ENCODE measurements at regions not wholly inside any gene's neighbourhood (a gene's known extent, or its start where the extent isn't known, plus 50 kb on each side); places are given as distances from the start of the nearest gene placed in this dataset.

GRCh38 chr20:50351541-50351940 is 158.6 kb upstream of the PTPN1 start:
- Histone ChIP-seq H3K9me3 (ENCODE audit: low read length) (no peaks in the 10 kb centered on the region), H3K4me2 (ENCODE audit: low read length) (no peak overlapping the region), H3K4me1 (ENCODE audit: insufficient read depth, low read length, severe bottlenecking) (no peaks in the 10 kb centered on the region), H3K27me3 (ENCODE audit: insufficient read depth, low read length) (peaks cover 23% of the 10 kb centered on the region), H3K27ac (ENCODE audit: low read depth, low read length, poor library complexity, severe bottlenecking) (no peak overlapping the region), H3K9ac (ENCODE audit: low read length) (no peak overlapping the region), H3K36me3 (ENCODE audit: insufficient read depth, low read length) (no peaks in the 10 kb centered on the region), H4K20me1 (ENCODE audit: insufficient read depth, low read length) (no peaks in the 10 kb centered on the region), H3K4me3 (ENCODE audit: low read depth, low read length, poor library complexity, severe bottlenecking) (no peak overlapping the region), H3K79me2 (ENCODE audit: insufficient read depth, low read length) (no peaks in the 10 kb centered on the region), H3F3A (ENCODE audit: insufficient read depth, low read length) (no peaks in the 10 kb centered on the region), H3K9me2 (ENCODE audit: low read depth, low read length) (no peaks in the 10 kb centered on the region), H2AFZ (ENCODE audit: low read length) (no peak overlapping the region)
- no peak for TF ChIP-seq CTCF (IDR thresholded peaks at IDR 0.05; ENCODE audit: low read length)
- TF ChIP-seq EZH2 (IDR thresholded peaks at IDR 0.05; ENCODE audit: borderline replicate concordance, low read length), result no peak

DNA sequence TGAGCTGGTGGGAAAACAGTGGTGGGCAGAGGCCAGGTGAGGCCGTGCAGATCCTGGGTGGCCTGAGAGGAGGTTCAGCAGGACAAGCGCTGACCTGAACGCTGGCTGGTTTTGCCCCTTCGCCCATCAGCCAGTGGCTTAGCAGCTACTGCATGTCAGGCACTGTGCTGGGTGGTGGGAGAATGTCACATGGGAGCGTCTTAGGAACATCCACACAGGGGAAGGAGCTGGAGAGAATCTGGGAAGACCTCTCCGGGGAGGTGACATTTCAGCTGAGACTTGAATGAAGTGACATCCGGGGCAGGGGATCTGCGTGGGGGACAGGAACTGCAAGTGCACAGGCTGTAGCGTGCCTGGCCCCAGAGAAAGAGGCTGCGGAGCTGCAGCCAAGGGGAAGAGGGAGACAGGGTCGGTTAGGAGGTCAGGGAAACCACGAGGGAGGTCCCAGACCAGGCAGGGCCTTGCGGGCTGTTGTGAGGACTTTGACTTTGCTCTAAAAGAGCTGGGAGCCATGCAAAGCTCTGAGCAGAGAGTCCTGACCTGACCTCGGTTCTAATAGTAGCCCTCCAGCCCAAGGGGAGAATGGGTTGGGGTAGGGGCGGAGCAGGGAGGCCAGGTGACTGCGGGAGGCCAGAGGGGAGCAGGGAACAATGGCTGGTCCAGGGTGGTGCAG is 156.8 kb upstream of the PTPN1 start:
- Histone ChIP-seq H4K20me1 (ENCODE audit: insufficient read depth, low read length) (no peaks in the 10 kb centered on the region), H3K4me3 (ENCODE audit: low read depth, low read length, poor library complexity, severe bottlenecking) (no peak overlapping the region), H3F3A (ENCODE audit: insufficient read depth, low read length) (no peaks in the 10 kb centered on the region), H3K27ac (ENCODE audit: low read depth, low read length, poor library complexity, severe bottlenecking) (no peak overlapping the region), H3K9me3 (ENCODE audit: low read length) (no peaks in the 10 kb centered on the region), H2AFZ (ENCODE audit: low read length) (no peak overlapping the region), H3K79me2 (ENCODE audit: insufficient read depth, low read length) (no peaks in the 10 kb centered on the region), H3K4me1 (ENCODE audit: insufficient read depth, low read length, severe bottlenecking) (no peaks in the 10 kb centered on the region), H3K4me2 (ENCODE audit: low read length) (no peak overlapping the region), H3K9ac (ENCODE audit: low read length) (no peak overlapping the region), H3K27me3 (ENCODE audit: insufficient read depth, low read length) (peaks cover 16% of the 10 kb centered on the region; the same call in 1 of the 2 replicates), H3K36me3 (ENCODE audit: insufficient read depth, low read length) (no peaks in the 10 kb centered on the region), H3K9me2 (ENCODE audit: low read depth, low read length) (no peaks in the 10 kb centered on the region)
- TF ChIP-seq EZH2 (IDR thresholded peaks at IDR 0.05; ENCODE audit: borderline replicate concordance, low read length), result no peak
- TF ChIP-seq CTCF (IDR thresholded peaks at IDR 0.05; ENCODE audit: low read length), result no peak

DNA sequence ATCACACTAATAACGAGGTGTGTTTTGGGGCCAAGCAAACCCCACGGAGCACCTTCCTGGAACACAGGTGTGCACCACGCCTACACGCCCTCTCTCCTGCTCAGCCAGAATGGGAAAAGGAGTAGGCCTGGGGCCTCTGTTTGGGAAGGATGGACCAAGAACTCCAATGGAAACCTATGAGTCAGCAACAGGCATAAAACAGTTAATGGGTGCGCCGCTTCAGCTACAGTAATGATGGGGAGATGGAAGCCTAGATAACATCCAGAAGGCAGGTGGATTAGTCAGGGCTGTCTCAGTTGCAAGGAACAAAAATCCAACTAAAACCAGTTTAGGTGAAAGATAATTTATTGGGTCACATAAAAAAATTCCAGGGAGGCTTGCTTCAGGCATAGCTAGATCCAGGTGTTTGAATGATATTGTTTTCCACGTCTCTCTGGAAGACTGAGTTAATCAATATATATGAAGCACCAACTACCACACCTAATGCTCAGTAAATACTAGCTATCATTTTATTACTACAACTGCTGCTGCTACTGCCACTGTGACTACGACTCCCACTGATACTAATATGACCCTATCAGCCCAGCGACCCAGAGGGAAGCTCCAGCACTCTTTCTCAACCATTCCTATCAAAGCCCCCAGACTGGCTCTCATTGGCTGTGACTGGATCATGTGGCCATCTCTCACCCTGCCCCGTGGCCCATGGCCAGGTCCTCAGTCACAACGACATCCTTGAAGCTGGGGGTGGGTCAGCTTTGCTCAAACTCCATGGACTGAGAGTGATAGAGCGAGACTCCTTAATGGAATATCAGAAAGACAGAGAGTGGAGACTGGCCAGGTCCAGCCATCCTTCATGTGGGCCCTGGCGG is 155.2 kb upstream of the PTPN1 start:
- Histone ChIP-seq H3K4me2 (ENCODE audit: low read length) (no peak overlapping the region), H4K20me1 (ENCODE audit: insufficient read depth, low read length) (no peaks in the 10 kb centered on the region), H3K4me3 (ENCODE audit: low read depth, low read length, poor library complexity, severe bottlenecking) (no peak overlapping the region), H3K4me1 (ENCODE audit: insufficient read depth, low read length, severe bottlenecking) (no peaks in the 10 kb centered on the region), H3K36me3 (ENCODE audit: insufficient read depth, low read length) (no peaks in the 10 kb centered on the region), H2AFZ (ENCODE audit: low read length) (no peak overlapping the region), H3K27me3 (ENCODE audit: insufficient read depth, low read length) (peaks cover 21% of the 10 kb centered on the region; the same call in 1 of the 2 replicates), H3K9me2 (ENCODE audit: low read depth, low read length) (no peaks in the 10 kb centered on the region), H3K79me2 (ENCODE audit: insufficient read depth, low read length) (no peaks in the 10 kb centered on the region), H3F3A (ENCODE audit: insufficient read depth, low read length) (no peaks in the 10 kb centered on the region), H3K9me3 (ENCODE audit: low read length) (no peaks in the 10 kb centered on the region), H3K9ac (ENCODE audit: low read length) (no peak overlapping the region), H3K27ac (ENCODE audit: low read depth, low read length, poor library complexity, severe bottlenecking) (no peak overlapping the region)
- TF ChIP-seq EZH2 (IDR thresholded peaks at IDR 0.05; ENCODE audit: borderline replicate concordance, low read length), result no peak
- no peak for TF ChIP-seq CTCF (IDR thresholded peaks at IDR 0.05; ENCODE audit: low read length)
